Neural cell (in vitro differentiated cells): ENCODE measurements at regions not wholly inside any gene's neighbourhood (a gene's known extent, or its start where the extent isn't known, plus 50 kb on each side); places are given as distances from the start of the nearest gene placed in this dataset.

Experiments used
- H2AFZ ChIP-seq: fragments of 200-600, 300-800 bp; sonication (generic), shearing (Covaris generic); 2 replicates; pipeline ENCODE4 v1.6.0; 2014; ENCODE audit warnings: low read depth, mild to moderate bottlenecking, antibody characterized with exemption, low read length, moderate library complexity
- H3F3A ChIP-seq: fragments of 200-600 bp; shearing (Covaris generic); 2 replicates; pipeline ENCODE4 v1.6.1; 2016; ENCODE audit warnings: mild to moderate bottlenecking, moderate library complexity, mixed read lengths, antibody characterized with exemption, low read length; ENCODE audit not compliant: insufficient read depth, poor library complexity, severe bottlenecking
- H3K27ac ChIP-seq: fragments of 200-600, 300-800 bp; sonication (generic), shearing (Covaris generic); 2 replicates; pipeline ENCODE4 v1.5.1; 2014; ENCODE audit warnings: mild to moderate bottlenecking, low read length, moderate library complexity
- H3K27me3 ChIP-seq: fragments of 300-800, 200-600 bp; sonication (generic), shearing (Covaris generic); 2 replicates; pipeline ENCODE4 v1.6.0; 2014; ENCODE audit warnings: mild to moderate bottlenecking, low read depth, low read length, moderate library complexity; ENCODE audit not compliant: insufficient read depth
- H3K36me3 ChIP-seq: fragments of 300-800, 200-600 bp; sonication (generic), shearing (Covaris generic); 2 replicates; pipeline ENCODE4 v1.5.1; 2014; ENCODE audit warnings: mild to moderate bottlenecking, antibody characterized with exemption, low read length, moderate library complexity; ENCODE audit not compliant: insufficient read depth
- H3K4me2 ChIP-seq: fragments of 300-800, 200-600 bp; sonication (generic), shearing (Covaris generic); 2 replicates; pipeline ENCODE4 v1.6.0; 2014; ENCODE audit warnings: mild to moderate bottlenecking, low read length
- H3K4me3 ChIP-seq: fragments of 300-800, 200-600 bp; sonication (generic), shearing (Covaris generic); 2 replicates; pipeline ENCODE4 v1.5.1; 2014; ENCODE audit warnings: mild to moderate bottlenecking, low read length, moderate library complexity
- H3K79me2 ChIP-seq: fragments of 200-600 bp; shearing (Covaris generic); replicated peaks from 2 replicates; pipeline ENCODE4 v1.6.0; 2014; ENCODE audit warnings: mild to moderate bottlenecking, low read length, moderate library complexity; ENCODE audit not compliant: insufficient read depth
- H3K9ac ChIP-seq: fragments of 300-800, 200-600 bp; sonication (generic), shearing (Covaris generic); 2 replicates; pipeline ENCODE4 v1.6.1; 2016; ENCODE audit warnings: mild to moderate bottlenecking, low read length, mixed read lengths
- H3K9me2 ChIP-seq: fragments of 200-600 bp; shearing (Covaris generic); 2 replicates; pipeline ENCODE4 v1.6.1; 2016; ENCODE audit warnings: mild to moderate bottlenecking, low read length, mixed read lengths; ENCODE audit not compliant: insufficient read depth
- H3K9me3 ChIP-seq: fragments of 200-600, 300-800 bp; sonication (generic), shearing (Covaris generic); 2 replicates; pipeline ENCODE4 v1.6.1; 2016; ENCODE audit warnings: mild to moderate bottlenecking, mixed run types, low read length, moderate library complexity, mixed read lengths
- H4K20me1 ChIP-seq: fragments of 200-600 bp; shearing (Covaris generic); 2 replicates; pipeline ENCODE4 v1.6.1; 2016; ENCODE audit warnings: mild to moderate bottlenecking, mixed run types; ENCODE audit not compliant: insufficient read depth
- CTCF ChIP-seq: fragments of 450-650 bp; IDR thresholded peaks from 2 replicates; pipeline ENCODE4 v1.5.1; 2014; ENCODE audit warnings: antibody characterized with exemption, mild to moderate bottlenecking, moderate library complexity; ENCODE audit not compliant: poor library complexity, severe bottlenecking
- EP300 ChIP-seq: fragments of 450-650 bp; conservative IDR thresholded peaks from 2 replicates; pipeline ENCODE4 v1.6.1; 2014; ENCODE audit warnings: antibody characterized with exemption, mild to moderate bottlenecking, moderate library complexity; ENCODE audit not compliant: poor library complexity, severe bottlenecking
- EZH2 ChIP-seq: fragments of 200-600, 300-800 bp; shearing (Covaris generic), sonication (generic); IDR thresholded peaks from 2 replicates; pipeline ENCODE4 v1.6.1; 2014; ENCODE audit warnings: antibody characterized with exemption, low read length, borderline replicate concordance, mild to moderate bottlenecking; ENCODE audit not compliant: insufficient read depth, poor library complexity, severe bottlenecking
- MXI1 ChIP-seq: fragments of 450-650 bp; conservative IDR thresholded peaks from 2 replicates; pipeline ENCODE4 v1.6.1; 2014; ENCODE audit warnings: antibody characterized with exemption, mild to moderate bottlenecking; ENCODE audit not compliant: poor library complexity, severe bottlenecking
- POLR2AphosphoS5 ChIP-seq: IDR thresholded peaks from 2 replicates; pipeline ENCODE4 v1.6.1; 2012
- RAD21 ChIP-seq: fragments of 450-650 bp; conservative IDR thresholded peaks from 2 replicates; pipeline ENCODE4 v1.6.1; 2014; ENCODE audit warnings: antibody characterized with exemption, mild to moderate bottlenecking, moderate library complexity
- REST ChIP-seq: IDR thresholded peaks from 2 replicates; pipeline ENCODE4 v1.6.1; 2012; ENCODE audit warnings: borderline replicate concordance
- SMC3 ChIP-seq: fragments of 450-650 bp; conservative IDR thresholded peaks from 2 replicates; pipeline ENCODE4 v1.6.1; 2014; ENCODE audit warnings: antibody characterized with exemption, mild to moderate bottlenecking, moderate library complexity; ENCODE audit not compliant: poor library complexity
- TAF1 ChIP-seq: IDR thresholded peaks from 2 replicates; pipeline ENCODE4 v1.6.1; 2012; ENCODE audit warnings: low read depth

- no peak for TF ChIP-seq EP300
- TF ChIP-seq MXI1, result no peak
- no peak for TF ChIP-seq SMC3
- no peak for TF ChIP-seq RAD21
- TF ChIP-seq TAF1, result no peak
- TF ChIP-seq CTCF, result no peak
- TF ChIP-seq EZH2, result no peak
- TF ChIP-seq REST, result no peak
- no peak for TF ChIP-seq POLR2AphosphoS5
- Histone ChIP-seq H3K4me2 (no peak overlapping the region), H3K9me3 (no peaks in the 10 kb centered on the region), H3F3A (no peaks in the 10 kb centered on the region), H3K9me2 (no peaks in the 10 kb centered on the region), H2AFZ (no peak overlapping the region), H3K4me3 (no peak overlapping the region), H3K36me3 (no peaks in the 10 kb centered on the region), H3K27me3 (no peaks in the 10 kb centered on the region), H3K9ac (no peak overlapping the region), H3K27ac (no peak overlapping the region), H4K20me1 (no peaks in the 10 kb centered on the region), H3K79me2 (no peaks in the 10 kb centered on the region)
Observed at GRCh38 chr1:193412748-193413147, 226.3 kb upstream of the B3GALT2 start.

GRCh38 chr1:193411714-193412113, 225.3 kb upstream of the B3GALT2 start:
- H3K27ac ChIP-seq, result no peak overlapping the region
- no peak overlapping the region for H3K4me3 ChIP-seq
- no peaks in the 10 kb centered on the region for H3K9me2 ChIP-seq
- no peaks in the 10 kb centered on the region for H3K79me2 ChIP-seq
- no peak overlapping the region for H3K9ac ChIP-seq
- H3K4me2 ChIP-seq, result no peak overlapping the region
- H3K27me3 ChIP-seq, result no peaks in the 10 kb centered on the region
- TF ChIP-seq EZH2 (no peak), SMC3 (no peak), REST (no peak), RAD21 (no peak), TAF1 (no peak), MXI1 (no peak), POLR2AphosphoS5 (no peak), EP300 (no peak), CTCF (no peak)
- H3K9me3 ChIP-seq, result no peaks in the 10 kb centered on the region
- H3K36me3 ChIP-seq, result no peaks in the 10 kb centered on the region
- H3F3A ChIP-seq, result no peaks in the 10 kb centered on the region
- no peak overlapping the region for H2AFZ ChIP-seq
- H4K20me1 ChIP-seq, result no peaks in the 10 kb centered on the region
